Stimulated activated CD4-positive, alpha-beta T cell treated with anti-CD3 and anti-CD28 coated beads, TNF-alpha, amount 100 ng/mL, for 4 hours (primary cell): ENCODE measurements at regions not wholly inside any gene's neighbourhood (a gene's known extent, or its start where the extent isn't known, plus 50 kb on each side); places are given as distances from the start of the nearest gene placed in this dataset.

ENCODE experiments used
- DNase-seq, 3 experiments: peaks; one replicate each; pipeline ENCODE4 v3.0.0-alpha.2; 2020; ENCODE audit warnings: low read depth in 3 of 3

DNA sequence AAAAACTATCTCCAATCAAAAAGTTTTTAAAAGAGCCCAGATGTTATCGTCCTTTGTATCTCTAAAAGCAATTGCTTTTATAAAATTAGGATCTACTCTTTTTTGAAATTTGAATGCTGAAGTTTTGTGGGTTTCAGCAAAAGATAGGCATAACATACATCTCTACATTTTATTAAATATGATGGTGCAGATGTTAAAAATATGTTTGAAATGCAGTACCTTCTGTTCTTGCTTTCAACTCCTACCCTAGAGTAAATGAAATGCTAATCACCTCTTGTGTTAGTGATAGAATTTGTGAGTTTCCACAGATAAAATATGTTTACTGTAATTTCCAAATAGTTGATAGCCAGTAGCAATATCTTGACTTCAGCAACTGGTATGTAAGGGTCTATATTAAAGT is 95.7 kb upstream of the VPREB1 start:
- DNase-seq = no peak

GRCh38 chr22:22144858-22145257 is 99.7 kb upstream of the VPREB1 start:
- DNase-seq = no peak

DNA sequence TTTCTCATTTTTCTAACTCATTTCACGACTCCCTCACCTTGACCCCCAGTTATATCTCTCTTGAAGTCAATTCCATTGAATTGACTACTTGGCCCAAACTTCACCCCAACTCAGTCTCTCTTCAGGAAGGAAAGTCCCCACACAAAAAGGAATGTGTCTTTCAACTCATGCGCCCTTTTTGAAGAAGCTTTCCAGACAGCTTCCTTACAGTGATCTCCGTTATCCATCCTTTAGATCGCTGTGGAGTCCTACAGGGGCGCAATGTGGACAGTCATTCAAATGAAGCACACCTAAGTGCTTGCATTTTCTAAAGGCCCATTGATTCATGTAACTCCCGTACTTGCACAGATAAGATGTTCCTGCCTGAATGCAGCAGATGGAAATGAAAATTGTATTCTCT is 101.1 kb upstream of the VPREB1 start:
- DNase-seq = no peak

GRCh38 chr22:22142661-22143060 is 101.9 kb upstream of the VPREB1 start:
- no peak for DNase-seq

GRCh38 chr22:22141771-22142591 is 102.6 kb upstream of the VPREB1 start:
- DNase-seq = no peak

- no peak for DNase-seq
These were observed 103.6 kb upstream of the VPREB1 start for GRCh38 chr22:22141031-22141430.

GRCh38 chr22:22139364-22139763 is 105.2 kb upstream of the VPREB1 start:
- no peak for DNase-seq

DNA sequence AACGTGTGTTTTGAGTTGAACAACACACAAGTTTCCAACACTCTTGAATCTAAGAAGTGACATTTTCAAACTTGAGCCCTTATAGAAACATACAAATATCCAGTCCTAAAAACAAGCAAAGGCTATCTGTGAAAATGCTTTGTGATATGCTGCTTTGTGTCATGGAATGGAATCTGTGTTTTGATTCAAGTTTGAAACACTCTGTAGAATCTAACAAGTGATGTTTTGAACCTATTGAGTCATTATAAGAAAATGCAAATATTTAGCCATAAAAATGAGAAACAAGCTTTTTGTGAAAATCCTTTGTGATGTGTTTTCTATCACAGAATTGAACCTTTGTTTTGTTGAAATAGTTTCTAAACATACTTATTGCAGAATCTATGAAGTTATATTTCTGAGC is 105.7 kb upstream of the VPREB1 start:
- no peak for DNase-seq

DNA sequence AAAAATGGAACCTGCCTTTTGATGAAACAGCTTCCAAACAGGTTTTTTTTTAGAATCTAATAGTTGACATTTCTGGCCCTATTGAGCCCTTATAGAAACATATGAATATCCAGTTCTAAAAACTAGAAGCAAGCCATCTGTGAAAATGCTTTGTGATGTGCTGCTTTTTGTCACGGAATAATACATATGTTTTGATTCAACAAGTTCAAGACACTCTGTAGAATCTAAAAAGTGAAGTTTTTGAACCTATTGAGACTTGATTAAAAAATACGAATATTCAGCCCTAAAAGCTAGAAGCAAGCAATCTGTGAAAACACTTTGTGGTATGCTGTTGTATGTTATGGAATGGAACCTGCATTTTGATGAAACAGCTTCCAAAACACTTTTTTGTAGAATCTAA is 106.7 kb upstream of the VPREB1 start:
- no peak for DNase-seq

DNA sequence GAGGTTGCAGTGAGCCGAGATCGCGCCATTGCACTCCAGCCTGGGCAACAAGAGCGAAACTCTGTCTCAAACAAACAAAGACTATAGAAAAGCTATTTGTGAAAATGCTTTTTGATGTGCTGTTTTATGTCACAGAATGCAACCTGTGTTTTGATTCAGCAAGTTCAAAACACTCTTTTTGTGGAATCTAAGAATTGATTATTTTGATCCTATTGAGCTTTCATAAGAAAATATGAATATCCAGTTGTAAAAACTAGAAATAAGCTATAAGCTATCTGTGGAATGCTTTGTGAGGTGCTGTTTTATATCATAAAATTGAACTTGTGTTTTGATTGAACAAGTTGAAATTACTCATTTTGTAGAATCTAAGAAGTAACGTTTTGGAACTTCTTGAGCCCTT is 110.7 kb upstream of the VPREB1 start:
- no peak for DNase-seq

DNA sequence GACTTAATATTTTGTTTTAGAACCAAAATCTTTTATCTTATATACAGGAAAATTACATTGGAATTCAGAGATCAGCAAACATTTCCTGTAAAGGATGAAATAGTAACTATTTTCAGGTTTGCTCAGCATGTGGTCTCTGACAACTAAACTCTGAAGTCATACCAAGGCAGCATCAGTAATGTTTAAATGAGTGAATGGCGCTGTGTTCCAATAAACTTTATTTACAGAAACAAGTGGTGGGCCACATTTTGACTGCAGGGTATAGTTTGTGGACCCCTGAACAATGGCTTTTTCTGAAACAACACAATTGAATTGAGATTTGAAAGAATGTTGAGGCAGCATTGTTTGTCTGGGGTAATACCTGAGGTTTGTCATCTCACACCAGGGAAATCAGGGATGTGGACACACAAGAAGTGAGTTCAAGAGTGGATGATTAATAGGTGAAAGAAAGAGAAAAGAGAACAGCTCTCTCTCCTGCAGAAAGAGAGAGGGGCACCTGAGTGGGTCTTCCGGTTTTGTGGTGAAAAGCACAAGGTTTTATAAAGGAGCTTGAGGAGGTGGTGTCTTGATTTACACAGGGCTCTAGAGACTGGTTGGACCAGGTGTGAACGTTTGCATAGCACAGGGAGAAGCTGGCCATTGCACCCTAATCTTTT is 113.5 kb upstream of the VPREB1 start:
- DNase-seq = no peak

DNA sequence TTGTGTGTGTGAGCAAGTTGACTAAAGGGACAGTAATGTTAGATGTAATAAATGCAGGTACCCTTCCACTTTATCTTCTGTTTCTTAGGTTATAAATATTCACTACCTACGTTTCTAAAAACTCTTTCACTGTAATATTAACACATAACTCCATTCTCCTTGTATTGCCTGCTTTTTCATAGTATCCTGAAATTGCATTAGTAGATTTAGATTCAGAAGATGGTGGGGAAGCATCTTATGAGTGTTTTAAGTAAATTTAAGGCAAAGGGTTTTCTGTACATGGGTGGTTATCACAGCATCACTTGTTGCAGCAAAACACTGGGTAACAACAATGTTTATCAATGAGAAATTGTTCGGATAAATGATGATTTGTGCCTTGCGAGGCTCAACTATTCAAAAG is 115.2 kb upstream of the VPREB1 start:
- no peak for DNase-seq

- DNase-seq = no peak
These were observed 116.1 kb upstream of the VPREB1 start for GRCh38 chr22:22128440-22128839.

GRCh38 chr22:22127100-22127499 is 117.5 kb upstream of the VPREB1 start:
- DNase-seq = no peak

- DNase-seq = no peak
These were observed 118.8 kb upstream of the VPREB1 start for GRCh38 chr22:22125579-22126468.

- no peak for DNase-seq
These were observed 119.5 kb upstream of the VPREB1 start for GRCh38 chr22:22125028-22125578.

DNA sequence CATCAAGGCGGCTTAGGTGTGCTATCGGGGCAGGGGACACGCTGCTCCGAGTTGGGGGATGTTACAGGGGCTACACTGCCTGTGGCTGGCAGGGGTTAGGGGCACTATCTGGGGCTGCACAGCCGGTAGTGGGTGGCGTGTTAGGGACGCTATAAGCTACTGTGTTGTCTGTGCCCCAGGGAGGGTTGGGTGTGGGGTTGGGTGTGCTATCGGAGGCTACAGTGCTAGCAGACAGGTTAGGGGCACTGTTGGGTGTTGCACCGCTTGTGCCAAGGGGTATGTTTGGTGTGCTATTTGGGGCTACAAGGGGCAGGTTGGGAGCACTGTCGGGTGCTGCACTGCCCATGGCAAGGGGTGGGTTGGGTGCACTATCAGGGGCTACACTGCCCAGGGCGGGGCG is 120.2 kb upstream of the VPREB1 start:
- DNase-seq = no peak

- no peak for DNase-seq
These were observed 120.7 kb upstream of the VPREB1 start for GRCh38 chr22:22123960-22124278.

- no peak for DNase-seq
These were observed 121.2 kb upstream of the VPREB1 start for GRCh38 chr22:22123118-22123959.

DNA sequence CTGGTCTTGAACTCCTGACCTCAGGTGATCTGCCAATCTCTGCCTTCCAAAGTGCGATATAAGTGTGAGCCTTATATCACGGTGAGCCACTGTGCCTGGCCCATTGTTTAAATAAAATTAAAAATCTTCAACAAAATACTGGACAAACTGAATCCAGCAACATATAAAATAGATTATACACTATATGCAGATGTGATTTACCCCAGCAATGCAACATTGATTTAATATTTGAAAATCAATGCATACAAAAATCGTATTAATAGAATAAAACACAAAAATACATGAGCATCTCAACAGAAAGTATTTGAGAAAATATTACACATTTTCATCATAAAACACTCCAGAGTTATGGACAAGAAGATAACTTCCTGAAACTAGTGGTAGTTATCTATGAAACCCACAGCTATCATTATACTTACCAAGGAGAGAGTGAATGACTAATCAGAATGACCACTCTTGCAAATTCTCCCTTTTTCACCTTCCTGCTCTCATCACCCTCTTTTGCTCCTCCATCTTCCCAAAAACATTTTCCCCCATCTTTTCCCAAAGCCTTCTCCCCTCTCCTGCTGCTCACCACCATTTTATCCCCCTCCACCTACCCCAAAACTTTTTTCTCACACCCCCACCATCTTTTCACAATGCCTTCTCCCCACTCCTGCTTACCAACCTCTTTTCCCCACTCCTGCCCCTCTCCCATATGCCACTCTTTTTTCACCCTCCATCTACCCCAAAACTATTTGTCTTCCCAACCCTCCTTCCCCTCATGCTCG is 122.1 kb upstream of the VPREB1 start:
- no peak for DNase-seq

DNA sequence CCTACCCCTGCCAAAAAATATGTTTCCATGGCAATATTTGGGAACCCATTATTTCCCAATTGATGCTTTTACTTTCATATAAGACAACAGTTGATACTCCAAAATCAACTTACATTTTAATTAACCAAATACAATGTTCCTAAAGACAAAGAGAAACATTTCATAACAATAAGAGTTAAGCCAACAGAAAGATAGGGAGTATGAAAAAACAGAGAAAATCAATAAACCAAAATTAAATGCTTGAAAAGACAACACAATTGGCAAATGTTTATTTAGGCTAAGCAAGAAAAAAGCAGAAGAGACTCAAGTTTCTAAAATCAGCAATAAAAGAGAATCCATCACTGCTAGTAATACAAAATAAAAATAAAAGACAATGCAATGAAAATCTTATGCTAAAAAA is 123.1 kb upstream of the VPREB1 start:
- no peak for DNase-seq
